ENCODE measurements at regions not wholly inside any gene's neighbourhood (a gene's known extent, or its start where the extent isn't known, plus 50 kb on each side); places are given as distances from the start of the nearest gene placed in this dataset.

DNA sequence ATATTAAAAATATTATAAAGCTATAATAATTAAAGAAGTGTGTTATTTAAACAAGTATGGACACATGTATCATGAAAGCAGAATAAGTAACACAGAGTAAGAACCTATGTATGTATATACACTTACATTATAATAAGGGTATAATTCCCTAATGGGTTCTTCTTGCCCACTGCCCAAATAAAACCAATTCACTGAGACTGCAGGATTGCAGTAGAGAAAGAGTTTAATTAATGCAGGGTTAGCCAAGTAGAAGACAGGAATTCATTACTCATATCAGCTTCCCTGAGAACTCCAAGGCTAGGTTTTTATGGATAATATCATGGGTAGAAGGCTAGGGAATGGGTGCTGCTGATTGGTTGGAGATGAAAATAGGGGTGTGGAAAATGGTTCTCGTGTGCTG is 53.8 kb upstream of the SAMD3 start:
- TF ChIP-seq, protein P1, sequence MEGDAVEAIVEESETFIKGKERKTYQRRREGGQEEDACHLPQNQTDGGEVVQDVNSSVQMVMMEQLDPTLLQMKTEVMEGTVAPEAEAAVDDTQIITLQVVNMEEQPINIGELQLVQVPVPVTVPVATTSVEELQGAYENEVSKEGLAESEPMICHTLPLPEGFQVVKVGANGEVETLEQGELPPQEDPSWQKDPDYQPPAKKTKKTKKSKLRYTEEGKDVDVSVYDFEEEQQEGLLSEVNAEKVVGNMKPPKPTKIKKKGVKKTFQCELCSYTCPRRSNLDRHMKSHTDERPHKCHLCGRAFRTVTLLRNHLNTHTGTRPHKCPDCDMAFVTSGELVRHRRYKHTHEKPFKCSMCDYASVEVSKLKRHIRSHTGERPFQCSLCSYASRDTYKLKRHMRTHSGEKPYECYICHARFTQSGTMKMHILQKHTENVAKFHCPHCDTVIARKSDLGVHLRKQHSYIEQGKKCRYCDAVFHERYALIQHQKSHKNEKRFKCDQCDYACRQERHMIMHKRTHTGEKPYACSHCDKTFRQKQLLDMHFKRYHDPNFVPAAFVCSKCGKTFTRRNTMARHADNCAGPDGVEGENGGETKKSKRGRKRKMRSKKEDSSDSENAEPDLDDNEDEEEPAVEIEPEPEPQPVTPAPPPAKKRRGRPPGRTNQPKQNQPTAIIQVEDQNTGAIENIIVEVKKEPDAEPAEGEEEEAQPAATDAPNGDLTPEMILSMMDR (IDR thresholded peaks at IDR 0.05), result no peak
- no peak for TF ChIP-seq NR3C1 (IDR thresholded peaks at IDR 0.05)
- TF ChIP-seq POLR2A (IDR thresholded peaks at IDR 0.05; ENCODE audit: low read length), result no peak
- no peak for TF ChIP-seq CBX8 (IDR thresholded peaks at IDR 0.05)
- no peak for TF ChIP-seq TP53 (CRISPR knock-in tag; IDR thresholded peaks at IDR 0.05)
- no peak for TF ChIP-seq HOXA7 (CRISPR knock-in tag; IDR thresholded peaks at IDR 0.05)
- no peak for TF ChIP-seq SREBF2 (IDR thresholded peaks at IDR 0.05)
- no peak for TF ChIP-seq EP300 (IDR thresholded peaks at IDR 0.05)
- TF ChIP-seq KDM1A (IDR thresholded peaks at IDR 0.05; ENCODE audit: low read depth), result no peak
- TF ChIP-seq POLR2AphosphoS2 (conservative IDR thresholded peaks at IDR 0.05; ENCODE audit: low read length), result no peak
- no peak for TF ChIP-seq HOXB13 (CRISPR knock-in tag; IDR thresholded peaks at IDR 0.05; ENCODE audit: low read depth)
- TF ChIP-seq SMC3 (IDR thresholded peaks at IDR 0.05), result no peak
